ENCODE measurements at regions not wholly inside any gene's neighbourhood (a gene's known extent, or its start where the extent isn't known, plus 50 kb on each side); places are given as distances from the start of the nearest gene placed in this dataset.

DNA sequence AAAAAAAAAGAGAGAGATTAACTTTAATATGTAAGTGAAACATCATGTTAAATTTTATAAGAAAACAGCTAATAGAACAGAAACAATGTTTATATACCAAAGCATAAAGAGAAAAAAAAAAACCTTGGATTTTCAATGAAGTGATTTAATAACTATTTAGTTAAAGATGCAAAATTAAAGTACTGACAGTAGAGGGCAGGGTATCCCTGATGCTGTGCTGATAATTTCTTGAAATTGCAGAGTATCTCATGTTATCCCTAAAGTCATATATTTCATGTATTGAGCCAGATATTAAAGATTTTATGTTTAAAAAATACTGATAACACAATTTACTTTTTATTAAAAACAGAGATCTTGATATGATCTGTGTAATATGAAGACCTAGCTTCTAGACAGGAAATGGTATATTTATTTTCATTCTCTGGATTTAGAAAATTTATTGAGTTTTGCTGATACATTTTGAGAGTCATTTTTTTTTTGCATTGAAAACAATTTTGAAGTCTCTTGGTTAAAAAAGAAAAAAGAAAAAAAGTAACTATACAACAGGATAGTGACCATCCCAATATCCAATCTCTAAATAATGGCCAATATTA lies 273.2 kb downstream of the USP25 start:
- H3K36me3 ChIP-seq = no peaks in the 10 kb centered on the region
- no peak overlapping the region for H3K4me3 ChIP-seq
- no peaks in the 10 kb centered on the region for H3K9me3 ChIP-seq
- H3K4me1 ChIP-seq = no peaks in the 10 kb centered on the region
- TF ChIP-seq, protein P1, sequence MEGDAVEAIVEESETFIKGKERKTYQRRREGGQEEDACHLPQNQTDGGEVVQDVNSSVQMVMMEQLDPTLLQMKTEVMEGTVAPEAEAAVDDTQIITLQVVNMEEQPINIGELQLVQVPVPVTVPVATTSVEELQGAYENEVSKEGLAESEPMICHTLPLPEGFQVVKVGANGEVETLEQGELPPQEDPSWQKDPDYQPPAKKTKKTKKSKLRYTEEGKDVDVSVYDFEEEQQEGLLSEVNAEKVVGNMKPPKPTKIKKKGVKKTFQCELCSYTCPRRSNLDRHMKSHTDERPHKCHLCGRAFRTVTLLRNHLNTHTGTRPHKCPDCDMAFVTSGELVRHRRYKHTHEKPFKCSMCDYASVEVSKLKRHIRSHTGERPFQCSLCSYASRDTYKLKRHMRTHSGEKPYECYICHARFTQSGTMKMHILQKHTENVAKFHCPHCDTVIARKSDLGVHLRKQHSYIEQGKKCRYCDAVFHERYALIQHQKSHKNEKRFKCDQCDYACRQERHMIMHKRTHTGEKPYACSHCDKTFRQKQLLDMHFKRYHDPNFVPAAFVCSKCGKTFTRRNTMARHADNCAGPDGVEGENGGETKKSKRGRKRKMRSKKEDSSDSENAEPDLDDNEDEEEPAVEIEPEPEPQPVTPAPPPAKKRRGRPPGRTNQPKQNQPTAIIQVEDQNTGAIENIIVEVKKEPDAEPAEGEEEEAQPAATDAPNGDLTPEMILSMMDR (IDR thresholded peaks at IDR 0.05) = peak in 1 of 2 donors; percentile 53
- no peak overlapping the region for H3K27ac ChIP-seq
- DNase-seq (ENCODE audit: low spot score) = no peak
- no peaks in the 10 kb centered on the region for H3K27me3 ChIP-seq

DNA sequence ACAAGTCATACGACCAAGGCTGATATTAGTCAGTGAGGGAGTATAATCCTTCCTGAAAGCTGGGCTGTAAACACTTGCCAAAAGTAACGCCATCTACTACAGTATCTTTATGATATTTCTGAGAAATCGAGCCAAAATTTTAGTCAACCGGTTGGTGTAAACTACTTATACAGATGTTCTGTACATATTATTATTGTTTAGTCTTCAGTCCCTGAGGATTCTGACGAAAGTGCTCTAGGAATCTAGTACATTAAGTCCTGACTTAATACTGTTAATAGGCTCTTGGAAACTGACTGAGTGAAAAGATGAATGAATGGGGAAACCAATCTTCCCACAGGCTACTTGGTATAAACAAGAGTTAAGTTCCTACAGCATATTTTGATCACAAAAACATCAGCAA lies 274.3 kb downstream of the USP25 start:
- no peaks in the 10 kb centered on the region for H3K9me3 ChIP-seq
- H3K36me3 ChIP-seq = no peaks in the 10 kb centered on the region
- no peaks in the 10 kb centered on the region for H3K4me1 ChIP-seq
- no peaks in the 10 kb centered on the region for H3K27me3 ChIP-seq
- no peak for DNase-seq (ENCODE audit: low spot score)
- no peak overlapping the region for H3K27ac ChIP-seq
- TF ChIP-seq, protein P1 (IDR thresholded peaks at IDR 0.05) = no peak
- H3K4me3 ChIP-seq = no peak overlapping the region

DNA sequence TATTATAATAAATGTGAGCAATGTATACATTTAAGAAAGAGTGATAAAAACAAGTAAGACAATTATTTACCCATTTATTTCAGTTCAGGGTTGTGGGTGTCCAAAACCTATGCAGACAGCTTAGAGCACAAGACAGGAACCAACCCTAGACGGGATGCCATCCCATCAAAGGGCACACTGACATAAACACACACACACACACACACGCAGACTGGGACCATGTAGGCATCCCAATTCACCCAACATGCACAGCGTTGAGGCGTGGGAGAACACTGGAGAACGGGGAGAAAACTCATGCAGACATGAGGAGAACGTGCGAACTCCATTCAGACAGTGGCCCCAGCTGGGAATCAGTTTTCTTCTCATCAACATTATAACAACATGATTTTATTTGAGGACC lies 274.7 kb downstream of the USP25 start:
- H3K27ac ChIP-seq = no peak overlapping the region
- no peak for DNase-seq (ENCODE audit: low spot score)
- no peaks in the 10 kb centered on the region for H3K9me3 ChIP-seq
- H3K4me1 ChIP-seq = no peaks in the 10 kb centered on the region
- H3K36me3 ChIP-seq = no peaks in the 10 kb centered on the region
- H3K4me3 ChIP-seq = no peak overlapping the region
- H3K27me3 ChIP-seq = no peaks in the 10 kb centered on the region
- TF ChIP-seq, protein P1 (IDR thresholded peaks at IDR 0.05) = no peak

DNA sequence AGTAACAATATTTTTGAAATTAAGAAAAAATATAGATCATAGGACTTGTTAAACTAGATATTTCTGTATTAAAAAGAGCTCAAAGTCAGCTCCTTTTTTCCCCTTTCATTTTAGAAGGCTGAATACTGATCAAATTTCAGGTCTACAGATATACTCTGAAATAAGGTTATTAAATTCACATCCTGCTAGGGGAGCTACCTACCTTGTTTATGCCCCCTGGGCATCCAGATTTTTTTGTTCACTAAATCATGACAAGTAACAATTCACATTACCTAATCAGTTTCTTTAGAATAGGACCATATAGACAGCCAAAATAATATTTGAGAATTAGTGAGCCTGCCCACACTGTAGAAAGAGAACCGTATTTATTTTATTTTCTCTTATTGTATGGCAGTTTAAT lies 276.2 kb downstream of the USP25 start:
- DNase-seq (ENCODE audit: low spot score) = no peak
- no peak overlapping the region for H3K4me3 ChIP-seq
- TF ChIP-seq, protein P1 (IDR thresholded peaks at IDR 0.05) = no peak
- no peaks in the 10 kb centered on the region for H3K4me1 ChIP-seq
- H3K27ac ChIP-seq = no peak overlapping the region
- no peaks in the 10 kb centered on the region for H3K27me3 ChIP-seq
- H3K36me3 ChIP-seq = no peaks in the 10 kb centered on the region
- no peaks in the 10 kb centered on the region for H3K9me3 ChIP-seq

DNA sequence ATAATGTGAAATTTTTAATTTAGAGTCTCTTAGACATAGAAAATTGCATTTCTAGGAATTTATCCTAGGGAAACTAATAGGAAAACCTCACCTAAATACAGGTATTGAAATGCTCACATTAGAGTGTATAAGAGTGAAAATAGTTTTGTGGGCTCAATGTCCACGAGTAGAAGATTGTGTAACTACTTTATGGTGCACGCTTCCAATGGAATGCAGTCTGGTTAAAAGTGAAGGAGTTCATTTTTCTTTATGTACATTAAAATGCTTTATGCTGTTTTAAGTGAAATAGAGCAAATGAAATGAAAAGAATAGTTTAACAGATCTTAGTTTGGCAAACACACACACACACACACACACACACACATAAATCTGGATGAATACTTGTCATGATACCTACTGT lies 278.2 kb downstream of the USP25 start:
- TF ChIP-seq, protein P1 (IDR thresholded peaks at IDR 0.05) = no peak
- no peaks in the 10 kb centered on the region for H3K4me1 ChIP-seq

DNA sequence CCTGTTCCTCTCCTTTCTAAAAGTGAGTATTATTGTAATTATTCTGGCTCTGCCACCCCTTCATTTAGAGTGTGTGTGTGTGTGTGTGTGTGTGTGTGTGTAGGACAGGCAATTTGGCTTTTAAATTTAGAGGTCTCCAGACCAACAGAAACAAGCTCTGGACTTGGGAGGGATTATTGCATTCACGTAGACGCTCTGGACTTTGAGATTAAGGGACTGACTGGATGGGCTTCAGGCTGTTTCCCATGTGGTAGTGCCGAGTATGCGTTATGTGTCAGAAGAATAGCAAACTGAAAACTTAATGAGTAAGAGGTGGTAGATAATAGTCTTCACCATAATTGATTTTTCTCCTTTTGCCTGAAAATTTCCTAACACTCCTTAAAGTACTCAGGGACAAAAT lies 281.9 kb downstream of the USP25 start:
- Histone ChIP-seq H3K27me3 (no peaks in the 10 kb centered on the region), H3K36me3 (no peaks in the 10 kb centered on the region), H3K4me1 (no peaks in the 10 kb centered on the region), H3K27ac (no peak overlapping the region), H3K4me3 (no peak overlapping the region), H3K9me3 (no peaks in the 10 kb centered on the region)
- DNase-seq (ENCODE audit: low spot score) = no peak
- TF ChIP-seq, protein P1 (IDR thresholded peaks at IDR 0.05) = no peak

More for the DNA sequence above, 278.2 kb downstream of the USP25 start:
- Histone ChIP-seq H3K27me3 (no peaks in the 10 kb centered on the region), H3K4me3 (no peak overlapping the region), H3K9me3 (no peaks in the 10 kb centered on the region), H3K36me3 (no peaks in the 10 kb centered on the region), H3K27ac (no peak overlapping the region)
- DNase-seq (ENCODE audit: low spot score) = no peak
